Pancreas (tissue), 10 donors: ENCODE measurements at regions not wholly inside any gene's neighbourhood (a gene's known extent, or its start where the extent isn't known, plus 50 kb on each side); places are given as distances from the start of the nearest gene placed in this dataset.

Experiments
- ATAC-seq, 4 donors: fragments of 200-7000 bp; cut with Tn5 transposase; one replicate each; pipeline versions ENCODE4 v1.8.0 to v1.9.1; 2020; ENCODE audit warnings: mild to moderate bottlenecking in 4 of 4, moderate library complexity in 4 of 4
- DNase-seq, 6 donors: peaks; one replicate each; pipeline ENCODE4 v3.0.0-alpha.2; 2020
- FAIRE-seq: peaks from 2 replicates; lab custom pipeline; 2012; peaks lifted over from hg19 to GRCh38; lab: Jason Lieb, UNC
- H3K27ac ChIP-seq, 4 donors: fragments of 200-600 bp; sonication (generic); 1 replicate in 3 of 4; 2 replicates in 1 of 4; pipeline versions ENCODE4 v1.5.0 to v1.8.0; 2020
- H3K27me3 ChIP-seq, 4 donors: fragments of 200-600 bp; one replicate each; pipeline ENCODE4 v1.8.0; 2021
- H3K36me3 ChIP-seq, 3 donors: fragments of 200-600 bp; sonication (generic) in 1 of 3; one replicate each; pipeline versions ENCODE4 v1.5.0 to v1.8.0; 2020 to 2021
- H3K4me1 ChIP-seq, 3 donors: fragments of 200-600 bp; one replicate each; pipeline ENCODE4 v1.8.0; 2021
- H3K4me3 ChIP-seq, 4 donors: fragments of 200-600 bp; sonication (generic) in 2 of 4; one replicate each; pipeline versions ENCODE4 v1.5.0 to v1.8.0; 2020 to 2021
- H3K9me3 ChIP-seq, 4 donors: fragments of 200-600 bp; one replicate each; pipeline ENCODE4 v1.8.0; 2021
- CTCF ChIP-seq, 4 donors: fragments of 200-600 bp; sonication (generic) in 3 of 4; IDR thresholded peaks; one replicate each; pipeline versions ENCODE4 v1.5.0 to v1.8.0; 2021; ENCODE audit warnings: antibody characterized with exemption in 4 of 4
- WGBS, 2 donors: extraction: QIAGEN DNeasy Blood & Tissue Kit; methylation state at CpG; one replicate each; pipeline ENCODE4 v1.1.7; 2013; 5-methylcytosine and 5-hydroxymethylcytosine counted together
- intact Hi-C, 3 donors: fragments of 100-400 bp; cut with DNase I; formaldehyde crosslinking; loops; one replicate each; pipeline versions ENCODE4 v1.11.1 to v1.14.2; 2022
- donor health status: healthy with polysubstance abuse.
- donor health status: DM: no; HTN: no; CAD: no; lungs with moderate emphysema.
- donor health status: DM: no; HTN: no; CAD: no.
- donor health status: control.
- donor health status: control.
- donor health status: Bipolar disorder and iron deficiency.
- donor health status: DM: yes; HTN: yes; CAD: no.
- donor health status: DM: no; HTN: no; CAD: no.
- donor health status: DM: no; HTN: no; CAD: no.
- donor health status: DM: yes; HTN: yes; CAD: no.

GRCh38 chr19:31421856-31422255 lies 72.6 kb upstream of the TSHZ3 start:
- Histone ChIP-seq H3K4me3 (no peak overlapping the region), H3K9me3 (no peaks in the 10 kb centered on the region), H3K36me3 (no peaks in the 10 kb centered on the region), H3K4me1 (no peaks in the 10 kb centered on the region), H3K27me3 (peaks cover 0 to 12% (median 0%) of the 10 kb centered on the region in 4 donors), H3K27ac (no peak overlapping the region)
- intact Hi-C loops = no loop called here
- FAIRE-seq (no peak), ATAC-seq (no peak), DNase-seq (no peak)
- TF ChIP-seq CTCF (IDR thresholded peaks at IDR 0.05) = no peak
- WGBS, 2 donors = 54 to 58% methylated on average over 20 of the region's 20 CpGs

GRCh38 chr19:31423896-31424295 lies 74.7 kb upstream of the TSHZ3 start:
- no peak for ATAC-seq
- Histone ChIP-seq H3K27ac (no peak overlapping the region), H3K4me1 (no peaks in the 10 kb centered on the region), H3K4me3 (no peak overlapping the region), H3K36me3 (no peaks in the 10 kb centered on the region), H3K9me3 (no peaks in the 10 kb centered on the region), H3K27me3 (peaks cover 0 to 10% (median 0%) of the 10 kb centered on the region in 4 donors)
- DNase-seq = no peak
- WGBS, 2 donors = 71 to 77% methylated on average over 2 of the region's 2 CpGs
- no peak for FAIRE-seq
- TF ChIP-seq CTCF (IDR thresholded peaks at IDR 0.05) = no peak
- intact Hi-C loops = no loop called here

- no peak for FAIRE-seq
- Histone ChIP-seq H3K4me3 (no peak overlapping the region), H3K27ac (no peak overlapping the region), H3K36me3 (no peaks in the 10 kb centered on the region), H3K4me1 (no peaks in the 10 kb centered on the region), H3K9me3 (no peaks in the 10 kb centered on the region), H3K27me3 (peaks cover 0 to 3% (median 0%) of the 10 kb centered on the region in 4 donors)
- 33% methylated on average over 9 of the region's 9 CpGs for WGBS, 2 donors
- DNase-seq = no peak
- ATAC-seq = no peak
- no peak for TF ChIP-seq CTCF (IDR thresholded peaks at IDR 0.05)
- intact Hi-C loops = no loop called here
Observed at GRCh38 chr19:31424861-31425620, 75.8 kb upstream of the TSHZ3 start.

GRCh38 chr19:31427857-31428256 lies 78.6 kb upstream of the TSHZ3 start:
- intact Hi-C loops = no loop called here
- H3K4me1 ChIP-seq = no peaks in the 10 kb centered on the region
- no peak for FAIRE-seq
- TF ChIP-seq CTCF (IDR thresholded peaks at IDR 0.05) = no peak
- WGBS, 2 donors = 55 to 68% methylated on average over 1 of the region's 1 CpG
- peaks cover 0 to 3% (median 0%) of the 10 kb centered on the region in 4 donors for H3K27me3 ChIP-seq
- no peak for DNase-seq
- no peak for ATAC-seq
- no peak overlapping the region for H3K4me3 ChIP-seq
- H3K27ac ChIP-seq = no peak overlapping the region
- H3K36me3 ChIP-seq = no peaks in the 10 kb centered on the region
- no peaks in the 10 kb centered on the region for H3K9me3 ChIP-seq

GRCh38 chr19:31430381-31430780 lies 81.1 kb upstream of the TSHZ3 start:
- DNase-seq (no peak), FAIRE-seq (no peak), ATAC-seq (no peak)
- no peak overlapping the region for H3K4me3 ChIP-seq
- no peaks in the 10 kb centered on the region for H3K36me3 ChIP-seq
- H3K4me1 ChIP-seq = no peaks in the 10 kb centered on the region
- no peak overlapping the region for H3K27ac ChIP-seq
- no peak for TF ChIP-seq CTCF (IDR thresholded peaks at IDR 0.05)
- H3K9me3 ChIP-seq = no peaks in the 10 kb centered on the region
- intact Hi-C loops = no loop called here
- 56 to 70% methylated on average over 4 of the region's 4 CpGs for WGBS, 2 donors
- H3K27me3 ChIP-seq = peaks cover 0 to 1% (median 0%) of the 10 kb centered on the region in 4 donors
